ENCODE measurements at regions not wholly inside any gene's neighbourhood (a gene's known extent, or its start where the extent isn't known, plus 50 kb on each side); places are given as distances from the start of the nearest gene placed in this dataset.

- Histone ChIP-seq H3K9me3 (ENCODE audit: control insufficient read depth, low read depth, low read length) (no peaks in the 10 kb centered on the region), H3K9me1 (ENCODE audit: control insufficient read depth, extremely low read depth, insufficient read depth, low read length) (no peaks in the 10 kb centered on the region), H3K4me2 (ENCODE audit: control insufficient read depth, extremely low read depth, insufficient read depth, low read depth, low read length) (no peak overlapping the region), H2AFZ (ENCODE audit: control insufficient read depth, low read length) (no peak overlapping the region), H3K4me1 (ENCODE audit: control insufficient read depth, extremely low read depth, insufficient read depth, low read length) (no peaks in the 10 kb centered on the region), H3K9ac (ENCODE audit: control insufficient read depth, extremely low read depth, insufficient read depth, low read length) (no peak overlapping the region), H3K79me2 (ENCODE audit: control insufficient read depth, insufficient read depth, low read length) (no peaks in the 10 kb centered on the region), H4K20me1 (ENCODE audit: control insufficient read depth, extremely low read depth, insufficient read depth, low read length) (no peaks in the 10 kb centered on the region), H3K27me3 (ENCODE audit: control insufficient read depth, extremely low read depth, insufficient read depth, low read length) (no peaks in the 10 kb centered on the region), H3K36me3 (ENCODE audit: control insufficient read depth in 2 of 2, extremely low read depth in 1 of 2, insufficient read depth in 2 of 2, low read length in 2 of 2) (no peaks in the 10 kb centered on the region), H3K4me3 (ENCODE audit: control insufficient read depth in 2 of 3, extremely low read depth in 1 of 3, insufficient read depth in 2 of 3, low read depth in 1 of 3, low read length in 3 of 3) (no peak overlapping the region), H3K27ac (ENCODE audit: control insufficient read depth, insufficient read depth, low read length) (no peak overlapping the region)
- FAIRE-seq (no peak), DNase-seq (ENCODE audit: low read depth, low spot score) (no peak)
- TF ChIP-seq EZH2 (IDR thresholded peaks at IDR 0.05; ENCODE audit: low read length) (no peak), CTCF (optimal IDR thresholded peaks at IDR 0.05 in 1 of 3, IDR thresholded peaks at IDR 0.05 in 1 of 3, conservative IDR thresholded peaks at IDR 0.05 in 1 of 3; ENCODE audit: extremely low read depth in 1 of 3, insufficient read depth in 2 of 3, low read length in 3 of 3) (no peak)
- dilution Hi-C loops (cut with MboI; ENCODE audit: extremely low pct_ligation_motif_present, low sequenced_read_pairs): no loop called here
Measured at GRCh38 chr9:80440724-80441123, 869.0 kb downstream of the TLE4 start.

- Histone ChIP-seq H3K36me3 (ENCODE audit: control insufficient read depth in 2 of 2, extremely low read depth in 1 of 2, insufficient read depth in 2 of 2, low read length in 2 of 2) (no peaks in the 10 kb centered on the region), H2AFZ (ENCODE audit: control insufficient read depth, low read length) (no peak overlapping the region), H3K79me2 (ENCODE audit: control insufficient read depth, insufficient read depth, low read length) (no peaks in the 10 kb centered on the region), H3K9me3 (ENCODE audit: control insufficient read depth, low read depth, low read length) (no peaks in the 10 kb centered on the region), H3K4me3 (ENCODE audit: control insufficient read depth in 2 of 3, extremely low read depth in 1 of 3, insufficient read depth in 2 of 3, low read depth in 1 of 3, low read length in 3 of 3) (no peak overlapping the region), H3K9me1 (ENCODE audit: control insufficient read depth, extremely low read depth, insufficient read depth, low read length) (no peaks in the 10 kb centered on the region), H3K27ac (ENCODE audit: control insufficient read depth, insufficient read depth, low read length) (no peak overlapping the region), H3K27me3 (ENCODE audit: control insufficient read depth, extremely low read depth, insufficient read depth, low read length) (no peaks in the 10 kb centered on the region), H4K20me1 (ENCODE audit: control insufficient read depth, extremely low read depth, insufficient read depth, low read length) (no peaks in the 10 kb centered on the region), H3K4me2 (ENCODE audit: control insufficient read depth, extremely low read depth, insufficient read depth, low read depth, low read length) (no peak overlapping the region), H3K4me1 (ENCODE audit: control insufficient read depth, extremely low read depth, insufficient read depth, low read length) (no peaks in the 10 kb centered on the region), H3K9ac (ENCODE audit: control insufficient read depth, extremely low read depth, insufficient read depth, low read length) (no peak overlapping the region)
- TF ChIP-seq CTCF (optimal IDR thresholded peaks at IDR 0.05 in 1 of 3, IDR thresholded peaks at IDR 0.05 in 1 of 3, conservative IDR thresholded peaks at IDR 0.05 in 1 of 3; ENCODE audit: extremely low read depth in 1 of 3, insufficient read depth in 2 of 3, low read length in 3 of 3) (no peak), EZH2 (IDR thresholded peaks at IDR 0.05; ENCODE audit: low read length) (no peak)
- FAIRE-seq: no peak
- dilution Hi-C loops (cut with MboI; ENCODE audit: extremely low pct_ligation_motif_present, low sequenced_read_pairs): no loop called here
- DNase-seq (ENCODE audit: low read depth, low spot score): no peak
Measured at GRCh38 chr9:80437825-80438224, 866.1 kb downstream of the TLE4 start.
